ENCODE measurements at regions not wholly inside any gene's neighbourhood (a gene's known extent, or its start where the extent isn't known, plus 50 kb on each side); places are given as distances from the start of the nearest gene placed in this dataset.

DNA sequence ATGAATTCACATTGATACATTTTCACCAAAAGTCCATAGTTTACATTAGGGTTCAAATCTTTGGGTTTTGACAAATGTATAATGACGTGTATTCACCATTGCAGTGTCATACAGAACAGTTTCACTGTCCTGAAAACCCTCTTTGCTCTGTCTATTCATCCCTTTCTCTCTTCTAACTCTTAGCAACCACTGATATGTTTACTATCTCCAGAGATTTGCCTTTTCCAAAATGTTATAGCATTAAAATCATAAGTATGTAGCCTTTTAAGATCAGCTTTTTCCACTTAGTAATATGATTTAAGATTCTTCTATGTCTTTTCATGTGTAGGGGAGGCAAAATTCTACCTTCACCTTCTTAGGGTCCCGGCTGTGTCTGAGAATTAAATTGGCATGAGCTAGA lies 203.8 kb downstream of the TPRG1 start:
- TF ChIP-seq TAF1 (IDR thresholded peaks at IDR 0.05; ENCODE audit: low read depth, low read length), result no peak
- no peak for TF ChIP-seq POLR2AphosphoS5 (IDR thresholded peaks at IDR 0.05; ENCODE audit: low read depth, low read length)
- no peak for TF ChIP-seq POLR2A (IDR thresholded peaks at IDR 0.05; ENCODE audit: low read depth, low read length)
- no peak for TF ChIP-seq SPI1 (IDR thresholded peaks at IDR 0.05; ENCODE audit: low read depth, low read length)
- no peak for TF ChIP-seq PAX5 (IDR thresholded peaks at IDR 0.05; ENCODE audit: insufficient read depth, low read length, severe bottlenecking)
